Liver (tissue), 3 donors: ENCODE measurements at regions not wholly inside any gene's neighbourhood (a gene's known extent, or its start where the extent isn't known, plus 50 kb on each side); places are given as distances from the start of the nearest gene placed in this dataset.

Source experiments
- ATF3 ChIP-seq: IDR thresholded peaks from 2 replicates; pipeline ENCODE4 v1.6.1; 2016; ENCODE audit warnings: antibody characterized with exemption
- CTCF ChIP-seq: fragments of 150-350 bp; IDR thresholded peaks from 2 replicates; pipeline ENCODE4 v1.5.1; 2017; ENCODE audit warnings: improper control_type of control experiment, low read depth, low read length; ENCODE audit not compliant: missing input control
- EGR1 ChIP-seq, 2 donors: IDR thresholded peaks; 2 replicates each; pipeline ENCODE4 v1.6.1; 2016 to 2018; ENCODE audit warnings: antibody characterized with exemption in 2 of 2, low read depth in 2 of 2
- FOXA1 ChIP-seq: IDR thresholded peaks from 2 replicates; pipeline ENCODE4 v1.6.1; 2016; ENCODE audit warnings: antibody characterized with exemption
- GABPA ChIP-seq, 2 donors: IDR thresholded peaks in 1 of 2; conservative IDR thresholded peaks in 1 of 2; 2 replicates each; pipeline ENCODE4 v1.6.1; 2016; ENCODE audit warnings: antibody characterized with exemption in 2 of 2, mild to moderate bottlenecking in 1 of 2, moderate library complexity in 1 of 2
- JUND ChIP-seq, 2 donors: IDR thresholded peaks; 2 replicates each; pipeline ENCODE4 v1.6.1; 2016; ENCODE audit warnings: antibody characterized with exemption in 2 of 2
- MAX ChIP-seq: IDR thresholded peaks from 2 replicates; pipeline ENCODE4 v1.6.1; 2016; ENCODE audit warnings: antibody characterized with exemption
- RAD21 ChIP-seq, 2 donors: IDR thresholded peaks; 2 replicates each; pipeline ENCODE4 v1.6.1; 2016; ENCODE audit warnings: antibody characterized with exemption in 2 of 2, mild to moderate bottlenecking in 2 of 2
- REST ChIP-seq: IDR thresholded peaks from 2 replicates; pipeline ENCODE4 v1.6.1; 2016; ENCODE audit warnings: antibody characterized with exemption, mild to moderate bottlenecking
- RXRA ChIP-seq, 2 donors: IDR thresholded peaks; 2 replicates each; pipeline ENCODE4 v1.6.1; 2017 to 2018; ENCODE audit warnings: antibody characterized with exemption in 2 of 2, mild to moderate bottlenecking in 1 of 2
- SP1 ChIP-seq: IDR thresholded peaks from 2 replicates; pipeline ENCODE4 v1.6.1; 2018; ENCODE audit warnings: antibody characterized with exemption, mild to moderate bottlenecking
- TAF1 ChIP-seq: conservative IDR thresholded peaks from 2 replicates; pipeline ENCODE4 v1.6.1; 2016; ENCODE audit warnings: antibody characterized with exemption, mild to moderate bottlenecking
- YY1 ChIP-seq: IDR thresholded peaks from 2 replicates; pipeline ENCODE4 v1.6.1; 2016; ENCODE audit warnings: antibody characterized with exemption, mild to moderate bottlenecking
- ZBTB33 ChIP-seq: IDR thresholded peaks from 2 replicates; pipeline ENCODE4 v1.6.1; 2016; ENCODE audit warnings: antibody characterized with exemption
- donor health status: healthy.
- donor health status: healthy.

GRCh38 chr1:83103341-83103740 is 895.6 kb downstream of the TTLL7 start:
- no peak for TF ChIP-seq EGR1 (IDR thresholded peaks at IDR 0.05; ENCODE audit: low read depth in 2 of 2)
- no peak for TF ChIP-seq CTCF
- no peak for TF ChIP-seq MAX
- no peak for TF ChIP-seq REST
- no peak for TF ChIP-seq TAF1
- no peak for TF ChIP-seq ATF3
- no peak for TF ChIP-seq JUND (IDR thresholded peaks at IDR 0.05)
- no peak for TF ChIP-seq SP1
- TF ChIP-seq RXRA (IDR thresholded peaks at IDR 0.05), result no peak
- no peak for TF ChIP-seq ZBTB33
- TF ChIP-seq RAD21 (IDR thresholded peaks at IDR 0.05), result no peak
- no peak for TF ChIP-seq GABPA (IDR thresholded peaks at IDR 0.05 in 1 of 2, conservative IDR thresholded peaks at IDR 0.05 in 1 of 2)
- no peak for TF ChIP-seq YY1
- TF ChIP-seq FOXA1, result no peak
